ENCODE measurements at regions not wholly inside any gene's neighbourhood (a gene's known extent, or its start where the extent isn't known, plus 50 kb on each side); places are given as distances from the start of the nearest gene placed in this dataset.

DNA sequence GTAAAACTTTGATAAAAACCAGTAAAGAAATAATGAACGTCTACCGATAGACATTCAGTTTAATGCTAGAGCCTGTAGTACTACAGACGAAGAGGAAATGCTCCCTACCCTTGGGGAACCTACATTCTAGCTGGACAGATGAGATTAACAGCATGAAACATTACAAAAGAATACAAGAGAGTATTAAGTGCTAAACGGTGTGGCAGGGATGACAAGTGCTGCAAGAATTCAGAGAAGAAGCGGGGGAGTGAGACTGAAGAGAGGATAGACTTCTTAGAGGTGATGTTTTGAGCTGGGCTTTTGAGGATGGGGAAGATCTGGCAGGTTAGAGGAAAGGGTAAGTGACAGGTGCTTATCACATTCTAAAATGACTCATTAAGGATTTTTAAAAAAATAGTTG, 52.6 kb upstream of the ESX1 start:
- no peak for DNase-seq (ENCODE audit: low read depth, low spot score)

DNA sequence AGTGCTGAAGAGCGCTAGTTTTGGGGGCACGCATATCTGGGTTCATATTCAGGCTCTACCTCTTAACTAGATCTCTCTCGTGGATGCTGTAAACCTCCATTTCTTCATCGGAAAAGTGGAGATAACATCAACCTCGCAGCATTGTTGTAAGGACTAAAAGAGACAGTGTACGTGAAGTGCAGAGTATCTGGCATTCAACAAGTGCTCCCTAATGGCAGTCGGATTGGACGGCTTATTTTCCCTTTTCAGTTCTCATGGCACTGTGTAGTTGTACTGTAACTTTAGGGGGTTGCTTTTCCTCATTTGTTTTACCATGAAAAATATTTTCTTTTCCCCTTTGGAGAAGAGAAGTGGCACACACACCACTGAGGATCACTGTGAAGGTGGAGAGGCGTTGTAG, 51.4 kb upstream of the ESX1 start:
- no peak for DNase-seq (ENCODE audit: low read depth, low spot score)

Data from smooth muscle cell of the brain vasculature (primary cell).